ENCODE measurements at regions not wholly inside any gene's neighbourhood (a gene's known extent, or its start where the extent isn't known, plus 50 kb on each side); places are given as distances from the start of the nearest gene placed in this dataset.

- no peaks in the 10 kb centered on the region for H3K9me3 ChIP-seq (ENCODE audit: control insufficient read depth in 2 of 2, insufficient read depth in 1 of 2, low read depth in 1 of 2, low read length in 1 of 2)
- FAIRE-seq, result no peak
These were observed 410.7 kb downstream of the MZT1 start for GRCh38 chr13:72316716-72317115.

DNA sequence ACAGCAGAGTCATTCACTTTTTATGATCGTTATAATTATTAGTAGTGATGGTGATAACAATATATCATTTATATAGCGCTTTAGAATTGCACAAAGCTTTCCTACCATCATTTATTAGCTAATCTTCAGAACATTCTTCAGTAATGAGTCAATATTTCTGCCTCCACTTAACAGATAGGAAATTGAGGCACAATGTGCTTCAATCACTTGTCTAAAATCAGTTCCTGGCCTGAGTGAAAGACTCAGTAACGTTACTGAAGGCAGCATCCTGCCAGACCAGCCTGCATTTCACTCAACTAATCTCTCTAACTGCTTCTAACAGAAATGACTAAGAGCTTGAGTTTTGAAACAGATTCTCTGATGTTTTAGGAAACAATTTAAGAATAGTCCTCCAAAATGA lies 412.1 kb downstream of the MZT1 start:
- Histone ChIP-seq H3K27ac (ENCODE audit: low read depth in 1 of 3, low read length in 2 of 3) (no peak overlapping the region), H3K9me3 (ENCODE audit: control insufficient read depth in 2 of 2, insufficient read depth in 1 of 2, low read depth in 1 of 2, low read length in 1 of 2) (no peaks in the 10 kb centered on the region), H3K4me1 (ENCODE audit: control insufficient read depth in 3 of 3, insufficient read depth in 2 of 3, low read depth in 1 of 3, low read length in 2 of 3) (no peaks in the 10 kb centered on the region), H3K27me3 (ENCODE audit: control insufficient read depth in 3 of 3, insufficient read depth in 3 of 3, low read length in 3 of 3) (no peaks in the 10 kb centered on the region), H3K36me3 (ENCODE audit: control insufficient read depth in 3 of 3, insufficient read depth in 2 of 3, low read depth in 1 of 3, low read length in 3 of 3) (no peaks in the 10 kb centered on the region), H3K4me3 (ENCODE audit: low read depth in 1 of 3, low read length in 3 of 3) (no peak overlapping the region)
- 26 to 62% (median 52%) methylated on average over 3 of the region's 3 CpGs for WGBS, 3 donors
- DNase-seq, result no peak
- no peak for FAIRE-seq

More at GRCh38 chr13:72316716-72317115, 410.7 kb downstream of the MZT1 start:
- 48 to 69% (median 58%) methylated on average over 5 of the region's 5 CpGs for WGBS, 3 donors
- H3K27ac ChIP-seq (ENCODE audit: low read depth in 1 of 3, low read length in 2 of 3), result no peak overlapping the region
- H3K4me3 ChIP-seq (ENCODE audit: low read depth in 1 of 3, low read length in 3 of 3), result no peak overlapping the region
- H3K27me3 ChIP-seq (ENCODE audit: control insufficient read depth in 3 of 3, insufficient read depth in 3 of 3, low read length in 3 of 3), result no peaks in the 10 kb centered on the region
- DNase-seq, result no peak
- no peaks in the 10 kb centered on the region for H3K36me3 ChIP-seq (ENCODE audit: control insufficient read depth in 3 of 3, insufficient read depth in 2 of 3, low read depth in 1 of 3, low read length in 3 of 3)
- H3K4me1 ChIP-seq (ENCODE audit: control insufficient read depth in 3 of 3, insufficient read depth in 2 of 3, low read depth in 1 of 3, low read length in 2 of 3), result no peaks in the 10 kb centered on the region

DNA sequence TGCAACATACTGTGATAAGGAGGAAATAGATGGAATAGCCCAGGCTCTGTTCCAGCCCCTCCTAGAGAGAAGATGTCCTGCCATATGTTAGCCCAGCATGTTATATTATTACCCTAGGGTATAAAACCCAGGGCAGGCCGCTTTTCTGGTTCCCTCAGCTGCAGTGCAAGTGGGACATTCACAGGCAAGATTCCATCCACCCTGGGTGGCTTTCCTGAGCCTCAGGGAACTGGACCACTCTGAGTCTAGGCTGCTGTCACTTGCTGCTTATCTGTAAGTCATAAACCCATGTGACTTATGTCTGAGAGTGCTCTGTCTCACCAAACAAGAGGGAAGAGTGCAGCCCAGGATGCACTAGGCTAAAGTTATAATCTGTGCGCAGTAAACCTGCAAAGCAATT lies 413.2 kb downstream of the MZT1 start:
- Histone ChIP-seq H3K4me1 (ENCODE audit: control insufficient read depth in 3 of 3, insufficient read depth in 2 of 3, low read depth in 1 of 3, low read length in 2 of 3) (no peaks in the 10 kb centered on the region), H3K27ac (ENCODE audit: low read depth in 1 of 3, low read length in 2 of 3) (no peak overlapping the region), H3K9me3 (ENCODE audit: control insufficient read depth in 2 of 2, insufficient read depth in 1 of 2, low read depth in 1 of 2, low read length in 1 of 2) (no peaks in the 10 kb centered on the region), H3K4me3 (ENCODE audit: low read depth in 1 of 3, low read length in 3 of 3) (no peak overlapping the region), H3K36me3 (ENCODE audit: control insufficient read depth in 3 of 3, insufficient read depth in 2 of 3, low read depth in 1 of 3, low read length in 3 of 3) (no peaks in the 10 kb centered on the region), H3K27me3 (ENCODE audit: control insufficient read depth in 3 of 3, insufficient read depth in 3 of 3, low read length in 3 of 3) (no peaks in the 10 kb centered on the region)
- FAIRE-seq, result no peak
- WGBS, 3 donors, result 83 to 90% (median 84%) methylated on average over 2 of the region's 2 CpGs
- DNase-seq, result no peak

DNA sequence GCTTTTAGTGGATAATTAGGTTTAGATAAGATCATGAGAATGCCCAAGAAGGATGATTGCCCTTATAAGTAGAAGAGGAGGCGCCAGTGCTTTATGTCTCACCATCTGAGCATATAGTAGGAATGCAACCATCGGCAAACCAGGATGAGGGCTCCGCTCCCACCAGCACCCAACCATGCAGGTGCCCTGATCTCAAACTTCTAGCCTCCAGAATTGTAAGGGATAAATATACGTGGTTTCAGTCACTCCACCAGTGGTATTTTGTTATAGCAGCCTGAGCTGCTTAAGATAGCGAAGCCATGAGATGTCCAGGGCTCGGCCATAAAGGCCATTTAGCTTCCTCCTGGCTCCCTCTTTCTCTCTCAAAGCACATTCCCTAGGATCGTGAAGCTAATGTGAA lies 413.9 kb downstream of the MZT1 start:
- FAIRE-seq (no peak), DNase-seq (no peak)
- no peaks in the 10 kb centered on the region for H3K36me3 ChIP-seq (ENCODE audit: control insufficient read depth in 3 of 3, insufficient read depth in 2 of 3, low read depth in 1 of 3, low read length in 3 of 3)
- no peaks in the 10 kb centered on the region for H3K9me3 ChIP-seq (ENCODE audit: control insufficient read depth in 2 of 2, insufficient read depth in 1 of 2, low read depth in 1 of 2, low read length in 1 of 2)
- H3K27ac ChIP-seq (ENCODE audit: low read depth in 1 of 3, low read length in 2 of 3), result no peak overlapping the region
- 81 to 89% (median 85%) methylated on average over 7 of the region's 7 CpGs for WGBS, 3 donors
- H3K4me3 ChIP-seq (ENCODE audit: low read depth in 1 of 3, low read length in 3 of 3), result no peak overlapping the region
- H3K4me1 ChIP-seq (ENCODE audit: control insufficient read depth in 3 of 3, insufficient read depth in 2 of 3, low read depth in 1 of 3, low read length in 2 of 3), result no peaks in the 10 kb centered on the region
- H3K27me3 ChIP-seq (ENCODE audit: control insufficient read depth in 3 of 3, insufficient read depth in 3 of 3, low read length in 3 of 3), result no peaks in the 10 kb centered on the region

- no peak for DNase-seq
- Histone ChIP-seq H3K9me3 (ENCODE audit: control insufficient read depth in 2 of 2, insufficient read depth in 1 of 2, low read depth in 1 of 2, low read length in 1 of 2) (no peaks in the 10 kb centered on the region), H3K27ac (ENCODE audit: low read depth in 1 of 3, low read length in 2 of 3) (no peak overlapping the region), H3K4me3 (ENCODE audit: low read depth in 1 of 3, low read length in 3 of 3) (no peak overlapping the region), H3K4me1 (ENCODE audit: control insufficient read depth in 3 of 3, insufficient read depth in 2 of 3, low read depth in 1 of 3, low read length in 2 of 3) (no peaks in the 10 kb centered on the region), H3K27me3 (ENCODE audit: control insufficient read depth in 3 of 3, insufficient read depth in 3 of 3, low read length in 3 of 3) (no peaks in the 10 kb centered on the region), H3K36me3 (ENCODE audit: control insufficient read depth in 3 of 3, insufficient read depth in 2 of 3, low read depth in 1 of 3, low read length in 3 of 3) (no peaks in the 10 kb centered on the region)
- no peak for FAIRE-seq
- WGBS, 3 donors, result 68 to 78% (median 75%) methylated on average over 7 of the region's 7 CpGs
These were observed 423.3 kb downstream of the MZT1 start for GRCh38 chr13:72303941-72304746.

DNA sequence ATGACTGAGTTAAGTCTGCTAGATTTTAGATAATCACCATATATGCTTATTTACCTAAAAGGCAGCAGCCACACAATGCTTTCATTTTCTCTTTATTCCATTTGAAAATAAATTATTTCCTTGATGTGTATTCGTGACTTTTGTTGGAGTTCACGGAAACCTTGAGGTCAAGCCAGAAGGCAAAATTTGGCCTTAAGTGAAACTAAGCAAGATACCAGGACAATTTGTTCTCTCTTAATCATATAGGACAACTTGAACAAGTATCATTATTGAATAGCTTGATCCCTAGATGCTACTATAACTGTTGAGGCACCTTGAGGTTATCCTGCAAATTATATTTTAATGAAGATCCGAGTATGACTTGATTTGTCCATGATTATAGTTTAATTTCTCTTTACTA lies 429.2 kb upstream of the DACH1 start:
- Histone ChIP-seq H3K36me3 (ENCODE audit: control insufficient read depth in 3 of 3, insufficient read depth in 2 of 3, low read depth in 1 of 3, low read length in 3 of 3) (no peaks in the 10 kb centered on the region), H3K4me3 (ENCODE audit: low read depth in 1 of 3, low read length in 3 of 3) (no peak overlapping the region), H3K9me3 (ENCODE audit: control insufficient read depth in 2 of 2, insufficient read depth in 1 of 2, low read depth in 1 of 2, low read length in 1 of 2) (no peaks in the 10 kb centered on the region), H3K4me1 (ENCODE audit: control insufficient read depth in 3 of 3, insufficient read depth in 2 of 3, low read depth in 1 of 3, low read length in 2 of 3) (no peaks in the 10 kb centered on the region), H3K27me3 (ENCODE audit: control insufficient read depth in 3 of 3, insufficient read depth in 3 of 3, low read length in 3 of 3) (no peaks in the 10 kb centered on the region), H3K27ac (ENCODE audit: low read depth in 1 of 3, low read length in 2 of 3) (no peak overlapping the region)
- WGBS, 3 donors, result 61 to 70% (median 64%) methylated on average over 3 of the region's 3 CpGs
- FAIRE-seq (no peak), DNase-seq (no peak)

DNA sequence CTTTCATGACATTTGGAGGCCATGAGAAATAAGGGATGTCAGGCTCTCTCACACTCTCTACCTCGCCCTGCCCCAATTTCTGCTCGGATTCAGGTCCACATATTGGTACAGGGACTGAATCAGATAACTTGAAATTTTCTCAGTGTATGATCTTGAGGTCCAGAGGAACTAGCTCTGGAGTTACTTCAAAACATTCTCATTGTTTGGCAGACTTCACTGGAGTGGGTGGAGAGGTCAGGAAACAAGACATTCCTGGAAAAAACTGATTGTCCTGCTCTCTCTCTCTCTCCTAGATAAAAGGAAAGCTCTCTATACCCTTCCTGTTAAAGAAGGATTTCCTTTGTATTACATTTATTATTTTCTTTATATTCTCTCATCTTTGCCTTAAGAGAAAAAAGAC lies 428.1 kb upstream of the DACH1 start:
- no peaks in the 10 kb centered on the region for H3K27me3 ChIP-seq (ENCODE audit: control insufficient read depth in 3 of 3, insufficient read depth in 3 of 3, low read length in 3 of 3)
- 46 to 56% (median 47%) methylated on average over 2 of the region's 2 CpGs for WGBS, 3 donors

GRCh38 chr13:72293206-72293605 lies 426.2 kb upstream of the DACH1 start:
- H3K9me3 ChIP-seq (ENCODE audit: control insufficient read depth in 2 of 2, insufficient read depth in 1 of 2, low read depth in 1 of 2, low read length in 1 of 2), result no peaks in the 10 kb centered on the region
- DNase-seq, result no peak
- FAIRE-seq, result no peak
- no peaks in the 10 kb centered on the region for H3K27me3 ChIP-seq (ENCODE audit: control insufficient read depth in 3 of 3, insufficient read depth in 3 of 3, low read length in 3 of 3)
- H3K4me1 ChIP-seq (ENCODE audit: control insufficient read depth in 3 of 3, insufficient read depth in 2 of 3, low read depth in 1 of 3, low read length in 2 of 3), result no peaks in the 10 kb centered on the region
- H3K36me3 ChIP-seq (ENCODE audit: control insufficient read depth in 3 of 3, insufficient read depth in 2 of 3, low read depth in 1 of 3, low read length in 3 of 3), result no peaks in the 10 kb centered on the region
- H3K27ac ChIP-seq (ENCODE audit: low read depth in 1 of 3, low read length in 2 of 3), result no peak overlapping the region
- no peak overlapping the region for H3K4me3 ChIP-seq (ENCODE audit: low read depth in 1 of 3, low read length in 3 of 3)
- WGBS, 3 donors, result 85 to 100% (median 88%) methylated on average over 1 of the region's 1 CpG

More for the DNA sequence above, 428.1 kb upstream of the DACH1 start:
- DNase-seq (no peak), FAIRE-seq (no peak)
- H3K9me3 ChIP-seq (ENCODE audit: control insufficient read depth in 2 of 2, insufficient read depth in 1 of 2, low read depth in 1 of 2, low read length in 1 of 2), result no peaks in the 10 kb centered on the region
- no peaks in the 10 kb centered on the region for H3K36me3 ChIP-seq (ENCODE audit: control insufficient read depth in 3 of 3, insufficient read depth in 2 of 3, low read depth in 1 of 3, low read length in 3 of 3)
- no peak overlapping the region for H3K27ac ChIP-seq (ENCODE audit: low read depth in 1 of 3, low read length in 2 of 3)
- no peaks in the 10 kb centered on the region for H3K4me1 ChIP-seq (ENCODE audit: control insufficient read depth in 3 of 3, insufficient read depth in 2 of 3, low read depth in 1 of 3, low read length in 2 of 3)
- no peak overlapping the region for H3K4me3 ChIP-seq (ENCODE audit: low read depth in 1 of 3, low read length in 3 of 3)

Data from small intestine (tissue), 7 donors.